ENCODE measurements at regions not wholly inside any gene's neighbourhood (a gene's known extent, or its start where the extent isn't known, plus 50 kb on each side); places are given as distances from the start of the nearest gene placed in this dataset.

DNA sequence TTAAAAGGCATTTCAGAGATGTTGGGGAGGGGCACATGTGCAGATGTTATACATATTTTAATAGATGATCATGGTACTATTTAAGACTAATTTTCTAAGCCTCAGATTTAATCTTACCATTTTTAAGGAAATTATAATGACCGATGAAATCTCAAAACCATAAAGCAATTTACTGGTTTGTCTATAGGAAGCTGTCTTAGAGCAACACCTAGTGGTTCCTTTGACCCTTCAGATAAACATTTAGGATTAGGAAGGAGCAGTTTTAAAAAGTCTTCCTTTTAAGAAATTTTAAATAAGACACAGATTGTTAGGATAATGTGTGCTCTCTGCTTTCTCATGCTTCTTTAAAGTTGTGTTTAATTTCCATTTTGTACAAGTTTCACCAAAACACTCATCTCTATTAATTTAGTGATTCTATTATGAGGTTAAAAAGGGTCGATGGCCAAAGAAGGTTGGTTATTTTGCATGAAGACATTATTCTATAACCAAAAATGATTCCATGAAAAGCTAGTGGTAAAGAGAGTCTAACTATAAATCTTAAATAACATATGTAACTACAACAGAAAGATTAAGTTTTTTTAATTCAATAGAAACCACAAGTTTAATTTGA, 376.4 kb downstream of the HACE1 start:
- TF ChIP-seq, protein P1, sequence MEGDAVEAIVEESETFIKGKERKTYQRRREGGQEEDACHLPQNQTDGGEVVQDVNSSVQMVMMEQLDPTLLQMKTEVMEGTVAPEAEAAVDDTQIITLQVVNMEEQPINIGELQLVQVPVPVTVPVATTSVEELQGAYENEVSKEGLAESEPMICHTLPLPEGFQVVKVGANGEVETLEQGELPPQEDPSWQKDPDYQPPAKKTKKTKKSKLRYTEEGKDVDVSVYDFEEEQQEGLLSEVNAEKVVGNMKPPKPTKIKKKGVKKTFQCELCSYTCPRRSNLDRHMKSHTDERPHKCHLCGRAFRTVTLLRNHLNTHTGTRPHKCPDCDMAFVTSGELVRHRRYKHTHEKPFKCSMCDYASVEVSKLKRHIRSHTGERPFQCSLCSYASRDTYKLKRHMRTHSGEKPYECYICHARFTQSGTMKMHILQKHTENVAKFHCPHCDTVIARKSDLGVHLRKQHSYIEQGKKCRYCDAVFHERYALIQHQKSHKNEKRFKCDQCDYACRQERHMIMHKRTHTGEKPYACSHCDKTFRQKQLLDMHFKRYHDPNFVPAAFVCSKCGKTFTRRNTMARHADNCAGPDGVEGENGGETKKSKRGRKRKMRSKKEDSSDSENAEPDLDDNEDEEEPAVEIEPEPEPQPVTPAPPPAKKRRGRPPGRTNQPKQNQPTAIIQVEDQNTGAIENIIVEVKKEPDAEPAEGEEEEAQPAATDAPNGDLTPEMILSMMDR (IDR thresholded peaks at IDR 0.05): peak in 4 of 5 experiments; percentile 17 to 35 (median 22)
- TF ChIP-seq POLR2AphosphoS5 (IDR thresholded peaks at IDR 0.05): no peak
